ENCODE measurements at regions not wholly inside any gene's neighbourhood (a gene's known extent, or its start where the extent isn't known, plus 50 kb on each side); places are given as distances from the start of the nearest gene placed in this dataset.

DNA sequence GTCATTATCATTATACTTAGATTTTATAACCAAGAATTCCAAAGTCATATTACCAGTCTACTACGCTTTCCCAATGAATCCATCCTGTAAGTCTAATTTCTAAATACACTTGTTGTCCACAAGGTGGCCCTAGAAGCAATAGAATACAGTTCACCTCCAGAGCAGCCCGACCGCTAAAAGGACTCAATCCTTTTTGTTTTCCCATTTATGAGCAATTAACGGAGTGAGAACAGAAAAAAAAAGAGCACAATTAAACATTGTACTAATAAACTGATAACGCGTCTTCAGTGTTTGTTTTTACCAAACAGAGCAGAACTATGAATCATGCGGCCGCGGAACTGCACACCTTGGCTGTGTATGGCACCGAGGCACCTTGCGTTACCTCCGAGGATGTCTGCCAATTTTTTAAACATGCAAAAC lies 160.7 kb upstream of the DAPK1 start:
- Mint-ChIP-seq H3K4me3 (no peak overlapping the region), H3K27me3 (peaks cover 21% of the 10 kb centered on the region), H3K27ac (no peak overlapping the region), H3K36me3 (ENCODE audit: low read depth) (no peaks in the 10 kb centered on the region), H3K4me1 (peaks cover 5% of the 10 kb centered on the region), H3K9me3 (no peaks in the 10 kb centered on the region)
- no peak for DNase-seq
- CTCF ChIA-PET = interaction anchor here (1.3 to 1.4 kb wide), 3 partner anchors 12 to 326 kb away, joined by 3 to 4 read pairs (median 4); no protein-coding TSS in a partner anchor
- POLR2A ChIA-PET = no interaction called here

DNA sequence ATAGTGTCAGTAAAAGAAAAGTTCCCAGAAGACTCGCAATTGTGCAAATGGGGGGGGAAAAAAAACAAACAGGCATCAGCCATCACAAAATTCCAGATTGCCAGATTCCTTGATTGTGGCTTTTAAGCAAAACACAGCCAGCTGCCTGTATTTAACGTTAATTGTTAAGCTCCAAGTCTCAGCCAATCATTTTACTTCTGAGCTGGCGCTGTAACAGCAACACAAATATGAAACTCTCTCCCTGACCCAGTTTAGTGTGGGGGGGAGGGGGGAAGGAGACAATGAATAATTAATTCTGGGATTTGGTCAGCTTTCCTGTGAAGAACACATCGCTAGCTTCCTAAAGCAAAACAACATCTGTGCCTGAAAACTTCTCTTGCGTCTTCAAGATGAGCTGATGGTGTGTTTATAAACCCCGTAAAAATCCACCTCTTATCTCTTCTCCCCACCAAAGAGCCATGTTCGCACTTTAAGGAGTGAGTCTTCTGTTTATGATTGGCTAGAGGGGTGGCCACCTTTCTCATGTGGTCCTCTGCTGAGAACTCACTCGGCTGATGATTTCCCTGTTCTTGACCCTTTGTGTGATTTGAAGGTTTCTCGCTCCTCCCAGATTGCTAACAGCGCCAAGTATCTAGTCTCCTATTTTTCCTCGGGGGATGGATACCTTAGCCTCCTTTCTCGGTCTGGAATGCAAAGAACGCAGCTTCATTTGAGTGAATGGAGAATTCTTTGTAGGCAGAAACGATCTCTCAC lies 160.2 kb upstream of the DAPK1 start:
- no peak overlapping the region for H3K27ac Mint-ChIP-seq
- H3K4me3 Mint-ChIP-seq = no peak overlapping the region

DNA sequence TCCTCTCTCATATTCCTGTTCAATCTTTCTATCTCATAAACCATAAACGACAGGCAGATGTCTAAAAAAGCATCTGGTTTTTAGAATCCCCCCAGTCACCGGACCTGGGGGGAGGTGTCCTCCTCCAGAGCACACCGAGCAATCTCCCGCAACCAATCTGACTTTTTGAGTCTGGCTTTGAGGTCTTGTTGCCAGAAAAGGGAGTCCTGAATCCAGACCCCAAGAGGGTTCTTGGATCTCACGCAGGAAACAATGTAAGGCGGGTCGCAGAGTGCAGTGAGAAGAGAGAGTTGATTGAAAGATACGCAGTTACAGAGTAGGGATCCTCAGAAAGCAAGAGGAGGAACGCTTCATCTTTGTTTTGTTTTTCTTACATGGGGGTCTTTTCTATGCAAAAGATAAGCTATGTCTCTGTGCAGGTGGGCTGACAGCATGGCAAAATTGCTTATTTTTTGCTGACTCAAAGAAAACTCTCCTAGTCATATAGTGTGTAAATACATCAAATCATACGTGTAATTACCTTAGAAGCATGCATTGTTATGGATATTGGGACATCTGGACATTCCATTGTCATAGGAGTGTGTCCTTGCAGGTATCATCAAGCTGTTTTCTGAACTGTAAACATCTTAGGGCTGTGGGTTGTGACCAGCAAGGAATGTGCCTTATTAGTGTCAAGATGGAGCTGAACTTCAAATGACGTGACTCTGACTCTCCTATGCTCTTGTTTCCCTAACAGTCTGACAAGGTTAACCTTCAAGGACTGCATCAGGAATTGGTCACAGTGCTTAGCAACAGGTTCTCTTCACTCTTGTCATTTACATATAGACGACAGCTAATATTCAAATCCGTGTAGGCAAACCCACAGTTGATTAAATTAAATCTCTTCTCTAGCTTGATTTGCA lies 159.3 kb upstream of the DAPK1 start:
- no peaks in the 10 kb centered on the region for H3K9me3 Mint-ChIP-seq
- H3K4me1 Mint-ChIP-seq = peaks cover 5% of the 10 kb centered on the region
- no peak overlapping the region for H3K27ac Mint-ChIP-seq
- H3K4me3 Mint-ChIP-seq = no peak overlapping the region
- POLR2A ChIA-PET = no interaction called here
- no peaks in the 10 kb centered on the region for H3K36me3 Mint-ChIP-seq (ENCODE audit: low read depth)
- H3K27me3 Mint-ChIP-seq = peaks cover 23% of the 10 kb centered on the region
- CTCF ChIA-PET = interaction anchor here (0.7 to 1.4 kb wide), 4 partner anchors 13 to 328 kb away, joined by 3 to 5 read pairs (median 4); no protein-coding TSS in a partner anchor
- DNase-seq = no peak

More for the DNA sequence above, 160.2 kb upstream of the DAPK1 start:
- ChIA-PET CTCF (interaction anchor here (1.3 to 1.4 kb wide), 3 partner anchors 12 to 325 kb away, joined by 3 to 4 read pairs (median 4); no protein-coding TSS in a partner anchor), POLR2A (no interaction called here)
- no peaks in the 10 kb centered on the region for H3K36me3 Mint-ChIP-seq (ENCODE audit: low read depth)
- H3K4me1 Mint-ChIP-seq = peaks cover 5% of the 10 kb centered on the region
- DNase-seq = no peak
- H3K27me3 Mint-ChIP-seq = peaks cover 21% of the 10 kb centered on the region
- H3K9me3 Mint-ChIP-seq = no peaks in the 10 kb centered on the region

DNA sequence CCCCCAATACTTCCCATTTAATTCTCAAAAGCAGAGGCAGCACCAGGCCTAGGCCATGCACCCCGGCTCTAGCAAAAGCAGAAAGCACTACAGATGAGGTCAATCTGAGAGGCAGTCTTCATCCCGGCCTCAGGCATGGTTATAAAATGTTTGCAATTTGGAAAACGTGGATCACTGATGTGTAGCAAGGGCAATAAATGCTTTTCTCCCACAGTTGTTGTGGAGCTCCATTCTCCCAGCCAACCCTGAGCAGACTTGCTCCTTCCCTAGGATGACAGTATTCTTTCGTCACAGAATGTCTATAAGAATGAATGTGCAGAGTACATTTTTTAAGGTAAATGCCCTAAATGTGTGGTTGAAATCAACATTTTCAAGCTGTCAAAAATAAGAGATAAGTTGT lies 157.3 kb upstream of the DAPK1 start:
- no peaks in the 10 kb centered on the region for H3K36me3 Mint-ChIP-seq (ENCODE audit: low read depth)
- H3K27me3 Mint-ChIP-seq = peaks cover 23% of the 10 kb centered on the region
- no peak overlapping the region for H3K27ac Mint-ChIP-seq
- no peak overlapping the region for H3K4me3 Mint-ChIP-seq
- no peak for DNase-seq
- H3K4me1 Mint-ChIP-seq = peaks cover 5% of the 10 kb centered on the region
- POLR2A ChIA-PET = no interaction called here
- CTCF ChIA-PET = no interaction called here
- H3K9me3 Mint-ChIP-seq = no peaks in the 10 kb centered on the region

- no peaks in the 10 kb centered on the region for H3K4me1 Mint-ChIP-seq
- peaks cover 26% of the 10 kb centered on the region for H3K27me3 Mint-ChIP-seq
- H3K9me3 Mint-ChIP-seq = no peaks in the 10 kb centered on the region
- no peaks in the 10 kb centered on the region for H3K36me3 Mint-ChIP-seq (ENCODE audit: low read depth)
- no peak for DNase-seq
- CTCF ChIA-PET = no interaction called here
- H3K27ac Mint-ChIP-seq = no peak overlapping the region
- POLR2A ChIA-PET = no interaction called here
- no peak overlapping the region for H3K4me3 Mint-ChIP-seq
These were observed 154.9 kb upstream of the DAPK1 start for GRCh38 chr9:87342743-87343142.

GRCh38 chr9:87343816-87344430 lies 153.7 kb upstream of the DAPK1 start:
- H3K27me3 Mint-ChIP-seq = peaks cover 14% of the 10 kb centered on the region
- H3K4me3 Mint-ChIP-seq = no peak overlapping the region
- H3K9me3 Mint-ChIP-seq = no peaks in the 10 kb centered on the region
- no peaks in the 10 kb centered on the region for H3K36me3 Mint-ChIP-seq (ENCODE audit: low read depth)
- no peak overlapping the region for H3K27ac Mint-ChIP-seq
- no peak for DNase-seq
- no peaks in the 10 kb centered on the region for H3K4me1 Mint-ChIP-seq
- CTCF ChIA-PET = no interaction called here
- POLR2A ChIA-PET = no interaction called here

DNA sequence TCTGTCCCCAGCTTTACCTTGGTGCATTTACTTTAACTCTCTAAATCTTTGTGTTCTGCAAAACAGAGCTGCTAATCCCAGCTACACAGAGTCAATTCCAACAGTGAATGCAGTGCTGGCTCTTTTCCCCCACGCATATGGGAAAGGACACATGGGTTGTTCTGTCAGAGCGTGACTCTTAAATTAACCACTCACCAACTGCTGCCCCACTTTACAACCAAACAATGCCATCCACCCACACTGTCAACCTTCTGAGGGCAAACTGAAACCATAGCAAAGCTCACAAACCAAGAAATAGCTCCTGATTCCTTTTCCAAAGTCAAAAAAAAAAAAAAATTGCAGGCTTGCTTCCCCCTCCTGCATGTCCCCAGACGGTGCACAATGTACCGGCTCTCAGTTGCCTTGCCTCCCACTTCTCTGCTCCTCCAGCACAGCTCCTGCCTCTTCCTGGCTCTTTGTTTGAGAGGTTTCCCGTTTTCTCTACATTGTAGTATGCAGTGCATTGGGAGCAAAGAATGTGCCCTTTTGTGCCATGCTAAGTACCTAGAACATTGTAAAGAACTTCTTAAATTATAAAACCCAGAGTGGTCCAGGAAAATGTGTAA lies 151.5 kb upstream of the DAPK1 start:
- CTCF ChIA-PET = no interaction called here

DNA sequence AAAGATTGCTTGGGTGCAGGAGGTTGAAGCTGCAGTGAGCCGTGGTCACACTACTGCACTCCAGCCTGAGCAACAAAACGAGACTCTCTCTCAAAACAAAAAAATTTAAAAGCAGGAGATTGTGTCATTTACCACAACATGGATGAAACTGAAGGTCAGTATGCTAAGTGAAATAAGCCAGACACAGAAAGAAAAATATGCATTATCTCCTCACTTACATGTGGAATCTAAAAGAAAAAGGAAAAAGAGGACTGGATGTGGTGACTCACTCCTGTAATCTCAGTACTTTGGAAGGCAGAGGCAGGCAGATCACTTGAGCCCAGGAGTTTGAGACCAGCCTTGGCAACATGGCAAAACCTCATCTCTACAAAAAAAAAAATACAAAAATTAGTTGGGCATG lies 146.8 kb upstream of the DAPK1 start:
- ChIA-PET CTCF (no interaction called here), POLR2A (interaction anchor here (0.6 kb wide), 1 partner anchor 1496 kb away, joined by 3 read pairs; no protein-coding TSS in a partner anchor)
- H3K9me3 Mint-ChIP-seq = no peaks in the 10 kb centered on the region
- no peak for DNase-seq
- H3K27ac Mint-ChIP-seq = no peak overlapping the region
- H3K36me3 Mint-ChIP-seq (ENCODE audit: low read depth) = no peaks in the 10 kb centered on the region
- H3K4me3 Mint-ChIP-seq = no peak overlapping the region
- H3K4me1 Mint-ChIP-seq = no peaks in the 10 kb centered on the region
- peaks cover 20% of the 10 kb centered on the region for H3K27me3 Mint-ChIP-seq

More for the DNA sequence above, 151.5 kb upstream of the DAPK1 start:
- Mint-ChIP-seq H3K4me3 (no peak overlapping the region), H3K36me3 (ENCODE audit: low read depth) (no peaks in the 10 kb centered on the region), H3K4me1 (no peaks in the 10 kb centered on the region), H3K27ac (no peak overlapping the region), H3K27me3 (peaks cover 11% of the 10 kb centered on the region), H3K9me3 (no peaks in the 10 kb centered on the region)
- DNase-seq = no peak
- POLR2A ChIA-PET = no interaction called here

GRCh38 chr9:87353301-87353700 lies 144.4 kb upstream of the DAPK1 start:
- Mint-ChIP-seq H3K4me1 (no peaks in the 10 kb centered on the region), H3K27me3 (peaks cover 10% of the 10 kb centered on the region), H3K9me3 (no peaks in the 10 kb centered on the region), H3K36me3 (ENCODE audit: low read depth) (no peaks in the 10 kb centered on the region), H3K4me3 (no peak overlapping the region), H3K27ac (no peak overlapping the region)
- ChIA-PET POLR2A (no interaction called here), CTCF (no interaction called here)
- no peak for DNase-seq

GRCh38 chr9:87354147-87354546 lies 143.5 kb upstream of the DAPK1 start:
- H3K4me3 Mint-ChIP-seq = no peak overlapping the region
- CTCF ChIA-PET = no interaction called here
- H3K4me1 Mint-ChIP-seq = no peaks in the 10 kb centered on the region
- no peak for DNase-seq
- no peaks in the 10 kb centered on the region for H3K9me3 Mint-ChIP-seq
- peaks cover 10% of the 10 kb centered on the region for H3K27me3 Mint-ChIP-seq
- H3K36me3 Mint-ChIP-seq (ENCODE audit: low read depth) = no peaks in the 10 kb centered on the region
- H3K27ac Mint-ChIP-seq = no peak overlapping the region
- POLR2A ChIA-PET = no interaction called here

DNA sequence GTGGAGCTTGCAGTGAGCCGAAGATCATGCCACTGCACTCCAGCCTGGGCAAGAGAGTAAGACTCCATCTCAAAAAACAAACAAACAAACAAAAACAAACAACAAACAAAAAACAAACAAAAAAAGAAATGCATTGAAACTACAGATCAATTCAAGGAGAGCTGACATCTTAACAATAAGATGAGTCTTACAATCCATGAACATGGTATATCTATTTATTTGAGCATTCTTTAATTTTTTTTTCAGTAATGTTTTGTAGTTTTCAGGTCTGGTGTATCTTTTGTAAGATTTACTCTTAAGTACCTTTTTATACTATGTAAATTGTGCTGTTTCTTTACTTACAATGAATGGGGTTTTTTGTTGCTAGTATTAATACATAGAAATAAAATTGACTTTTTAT lies 140.1 kb upstream of the DAPK1 start:
- CTCF ChIA-PET = no interaction called here
- Mint-ChIP-seq H3K27me3 (peaks cover 15% of the 10 kb centered on the region), H3K36me3 (ENCODE audit: low read depth) (no peaks in the 10 kb centered on the region), H3K4me1 (no peaks in the 10 kb centered on the region), H3K27ac (no peak overlapping the region), H3K4me3 (no peak overlapping the region), H3K9me3 (peaks cover 3% of the 10 kb centered on the region)
- POLR2A ChIA-PET = no interaction called here
- no peak for DNase-seq

GRCh38 chr9:87359264-87359663 lies 138.4 kb upstream of the DAPK1 start:
- Mint-ChIP-seq H3K9me3 (peaks cover 3% of the 10 kb centered on the region), H3K4me1 (no peaks in the 10 kb centered on the region), H3K36me3 (ENCODE audit: low read depth) (no peaks in the 10 kb centered on the region), H3K27me3 (peaks cover 12% of the 10 kb centered on the region), H3K27ac (no peak overlapping the region), H3K4me3 (no peak overlapping the region)
- ChIA-PET CTCF (no interaction called here), POLR2A (no interaction called here)
- no peak for DNase-seq

Data from activated CD4-positive, alpha-beta memory T cell treated with anti-CD3 and anti-CD28 coated beads, Interleukin-2, amount 10 ng/mL, durations not matched to agents 7 days and 5 days (primary cell).